GM10266 (cell line): ENCODE measurements at regions not wholly inside any gene's neighbourhood (a gene's known extent, or its start where the extent isn't known, plus 50 kb on each side); places are given as distances from the start of the nearest gene placed in this dataset.

Experiments used
- DNase-seq: peaks from one replicate; pipeline ENCODE4 v3.0.0; 2012; ENCODE audit errors: extremely low spot score
- CTCF ChIP-seq: IDR thresholded peaks from 2 replicates; pipeline ENCODE4 v1.5.1; 2012; ENCODE audit warnings: mild to moderate bottlenecking, low read depth; ENCODE audit not compliant: control insufficient read depth, insufficient read depth; ENCODE audit errors: missing control alignments

- no peak for DNase-seq
- no peak for TF ChIP-seq CTCF
Observed at GRCh38 chr4:137601934-137602333, 69.6 kb upstream of the PCDH18 start.

- no peak for DNase-seq
- TF ChIP-seq CTCF = no peak
Observed at GRCh38 chr4:137599734-137600133, 67.4 kb upstream of the PCDH18 start.

- no peak for DNase-seq
- TF ChIP-seq CTCF = no peak
Observed at GRCh38 chr4:137597752-137598430, 65.6 kb upstream of the PCDH18 start.

- no peak for TF ChIP-seq CTCF
- DNase-seq = no peak
Observed at GRCh38 chr4:137587796-137588195, 55.5 kb upstream of the PCDH18 start.

- no peak for DNase-seq
- no peak for TF ChIP-seq CTCF
Observed at GRCh38 chr4:137583671-137584070, 51.4 kb upstream of the PCDH18 start.
